HG03520 (cell line): ENCODE measurements at regions not wholly inside any gene's neighbourhood (a gene's known extent, or its start where the extent isn't known, plus 50 kb on each side); places are given as distances from the start of the nearest gene placed in this dataset.

ENCODE experiments used
- ATAC-seq: cut with Tn5 transposase; IDR thresholded peaks from one replicate; pipeline ENCODE4 v1.9.1; 2021; ENCODE audit warnings: mild to moderate bottlenecking, moderate library complexity; ENCODE audit not compliant: unreplicated experiment

GRCh38 chr2:192854706-192855105 is 660.0 kb upstream of the TMEFF2 start:
- no peak for ATAC-seq

GRCh38 chr2:192854031-192854430 is 659.3 kb upstream of the TMEFF2 start:
- ATAC-seq = no peak

GRCh38 chr2:192828947-192829346 is 634.2 kb upstream of the TMEFF2 start:
- no peak for ATAC-seq

- ATAC-seq = no peak
These were observed 633.4 kb upstream of the TMEFF2 start for GRCh38 chr2:192828175-192828574.

GRCh38 chr2:192827735-192828134 is 633.0 kb upstream of the TMEFF2 start:
- ATAC-seq = no peak

GRCh38 chr2:192814376-192814775 is 619.6 kb upstream of the TMEFF2 start:
- no peak for ATAC-seq

GRCh38 chr2:192813341-192813740 is 618.6 kb upstream of the TMEFF2 start:
- ATAC-seq = no peak

- no peak for ATAC-seq
These were observed 614.4 kb upstream of the TMEFF2 start for GRCh38 chr2:192809173-192809572.

GRCh38 chr2:192783643-192784042 is 588.9 kb upstream of the TMEFF2 start:
- no peak for ATAC-seq

GRCh38 chr2:192775459-192776262 is 580.9 kb upstream of the TMEFF2 start:
- no peak for ATAC-seq

- no peak for ATAC-seq
These were observed 580.3 kb upstream of the TMEFF2 start for GRCh38 chr2:192775011-192775410.

GRCh38 chr2:192773044-192773443 is 578.3 kb upstream of the TMEFF2 start:
- no peak for ATAC-seq

GRCh38 chr2:192749611-192750200 is 555.0 kb upstream of the TMEFF2 start:
- ATAC-seq = no peak

GRCh38 chr2:192741889-192742288 is 547.2 kb upstream of the TMEFF2 start:
- ATAC-seq = no peak

- no peak for ATAC-seq
These were observed 540.7 kb upstream of the TMEFF2 start for GRCh38 chr2:192735447-192735846.

- no peak for ATAC-seq
These were observed 534.6 kb upstream of the TMEFF2 start for GRCh38 chr2:192729369-192729768.

- no peak for ATAC-seq
These were observed 531.3 kb upstream of the TMEFF2 start for GRCh38 chr2:192725991-192726390.

GRCh38 chr2:192719629-192720028 is 524.9 kb upstream of the TMEFF2 start:
- no peak for ATAC-seq

GRCh38 chr2:192718340-192718739 is 523.6 kb upstream of the TMEFF2 start:
- no peak for ATAC-seq

- ATAC-seq = no peak
These were observed 506.2 kb upstream of the TMEFF2 start for GRCh38 chr2:192700934-192701333.

GRCh38 chr2:192697880-192698279 is 503.1 kb upstream of the TMEFF2 start:
- ATAC-seq = no peak

- peak; percentile 53 for ATAC-seq
These were observed 502.1 kb upstream of the TMEFF2 start for GRCh38 chr2:192696857-192697256.

GRCh38 chr2:192687015-192687414 is 492.3 kb upstream of the TMEFF2 start:
- no peak for ATAC-seq
